HG03039 (cell line): ENCODE measurements at regions not wholly inside any gene's neighbourhood (a gene's known extent, or its start where the extent isn't known, plus 50 kb on each side); places are given as distances from the start of the nearest gene placed in this dataset.
"Not testable (repeated sequence)": the region's sequence is repeated elsewhere in the genome, so short reads cannot be mapped to it uniquely, and the experiment has no call there.

Experiments used
- ATAC-seq: cut with Tn5 transposase; IDR thresholded peaks from one replicate; pipeline ENCODE4 v1.9.1; 2021; ENCODE audit warnings: mild to moderate bottlenecking, moderate library complexity; ENCODE audit not compliant: unreplicated experiment

GRCh38 chr4:188989371-188989770 lies 850.1 kb downstream of the TRIML1 start:
- ATAC-seq = no peak

GRCh38 chr4:188992706-188993105 lies 853.5 kb downstream of the TRIML1 start:
- ATAC-seq = no peak

GRCh38 chr4:188993871-188994270 lies 854.6 kb downstream of the TRIML1 start:
- no peak for ATAC-seq

GRCh38 chr4:189001283-189001970 lies 862.2 kb downstream of the TRIML1 start:
- no peak for ATAC-seq

- no peak for ATAC-seq
Observed at GRCh38 chr4:189001971-189002450, 862.8 kb downstream of the TRIML1 start.

GRCh38 chr4:189002475-189002874 lies 863.2 kb downstream of the TRIML1 start:
- no peak for ATAC-seq

GRCh38 chr4:189010452-189011217 lies 871.4 kb downstream of the TRIML1 start:
- ATAC-seq = not testable (repeated sequence)

GRCh38 chr4:189021831-189022230 lies 882.6 kb downstream of the TRIML1 start:
- no peak for ATAC-seq

GRCh38 chr4:189022440-189023035 lies 883.3 kb downstream of the TRIML1 start:
- ATAC-seq = no peak

GRCh38 chr4:189029976-189030504 lies 890.8 kb downstream of the TRIML1 start:
- no peak for ATAC-seq

GRCh38 chr4:189032606-189033338 lies 893.5 kb downstream of the TRIML1 start:
- ATAC-seq = no peak

GRCh38 chr4:189033801-189034347 lies 894.6 kb downstream of the TRIML1 start:
- no peak for ATAC-seq

GRCh38 chr4:189035091-189035490 lies 895.9 kb downstream of the TRIML1 start:
- no peak for ATAC-seq

- ATAC-seq = no peak
Observed at GRCh38 chr4:189035654-189036053, 896.4 kb downstream of the TRIML1 start.

- ATAC-seq = no peak
Observed at GRCh38 chr4:189036906-189037305, 897.7 kb downstream of the TRIML1 start.

GRCh38 chr4:189046642-189047041 lies 894.0 kb upstream of the FRG1 start:
- ATAC-seq = no peak

GRCh38 chr4:189048119-189048518 lies 892.6 kb upstream of the FRG1 start:
- no peak for ATAC-seq

GRCh38 chr4:189049682-189050081 lies 891.0 kb upstream of the FRG1 start:
- no peak for ATAC-seq

GRCh38 chr4:189050643-189051042 lies 890.0 kb upstream of the FRG1 start:
- ATAC-seq = no peak

- ATAC-seq = no peak
Observed at GRCh38 chr4:189053621-189054020, 887.1 kb upstream of the FRG1 start.

GRCh38 chr4:189060104-189060503 lies 880.6 kb upstream of the FRG1 start:
- ATAC-seq = no peak
